ENCODE measurements at regions not wholly inside any gene's neighbourhood (a gene's known extent, or its start where the extent isn't known, plus 50 kb on each side); places are given as distances from the start of the nearest gene placed in this dataset.

GRCh38 chr2:142819411-142819810, 58.1 kb upstream of the KYNU start:
- TF ChIP-seq, protein P1, sequence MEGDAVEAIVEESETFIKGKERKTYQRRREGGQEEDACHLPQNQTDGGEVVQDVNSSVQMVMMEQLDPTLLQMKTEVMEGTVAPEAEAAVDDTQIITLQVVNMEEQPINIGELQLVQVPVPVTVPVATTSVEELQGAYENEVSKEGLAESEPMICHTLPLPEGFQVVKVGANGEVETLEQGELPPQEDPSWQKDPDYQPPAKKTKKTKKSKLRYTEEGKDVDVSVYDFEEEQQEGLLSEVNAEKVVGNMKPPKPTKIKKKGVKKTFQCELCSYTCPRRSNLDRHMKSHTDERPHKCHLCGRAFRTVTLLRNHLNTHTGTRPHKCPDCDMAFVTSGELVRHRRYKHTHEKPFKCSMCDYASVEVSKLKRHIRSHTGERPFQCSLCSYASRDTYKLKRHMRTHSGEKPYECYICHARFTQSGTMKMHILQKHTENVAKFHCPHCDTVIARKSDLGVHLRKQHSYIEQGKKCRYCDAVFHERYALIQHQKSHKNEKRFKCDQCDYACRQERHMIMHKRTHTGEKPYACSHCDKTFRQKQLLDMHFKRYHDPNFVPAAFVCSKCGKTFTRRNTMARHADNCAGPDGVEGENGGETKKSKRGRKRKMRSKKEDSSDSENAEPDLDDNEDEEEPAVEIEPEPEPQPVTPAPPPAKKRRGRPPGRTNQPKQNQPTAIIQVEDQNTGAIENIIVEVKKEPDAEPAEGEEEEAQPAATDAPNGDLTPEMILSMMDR (IDR thresholded peaks at IDR 0.05 in 4 of 5, conservative IDR thresholded peaks at IDR 0.05 in 1 of 5), result no peak
- TF ChIP-seq POLR2A (IDR thresholded peaks at IDR 0.05), result no peak

Measured in gastrocnemius medialis (tissue), 4 donors.